HG02759 (cell line): ENCODE measurements at regions not wholly inside any gene's neighbourhood (a gene's known extent, or its start where the extent isn't known, plus 50 kb on each side); places are given as distances from the start of the nearest gene placed in this dataset.
"Not testable (repeated sequence)": the region's sequence is repeated elsewhere in the genome, so short reads cannot be mapped to it uniquely, and the experiment has no call there.

ENCODE experiments used
- ATAC-seq: cut with Tn5 transposase; IDR thresholded peaks from one replicate; pipeline ENCODE4 v1.9.1; 2021; ENCODE audit warnings: mild to moderate bottlenecking, moderate library complexity; ENCODE audit not compliant: unreplicated experiment

DNA sequence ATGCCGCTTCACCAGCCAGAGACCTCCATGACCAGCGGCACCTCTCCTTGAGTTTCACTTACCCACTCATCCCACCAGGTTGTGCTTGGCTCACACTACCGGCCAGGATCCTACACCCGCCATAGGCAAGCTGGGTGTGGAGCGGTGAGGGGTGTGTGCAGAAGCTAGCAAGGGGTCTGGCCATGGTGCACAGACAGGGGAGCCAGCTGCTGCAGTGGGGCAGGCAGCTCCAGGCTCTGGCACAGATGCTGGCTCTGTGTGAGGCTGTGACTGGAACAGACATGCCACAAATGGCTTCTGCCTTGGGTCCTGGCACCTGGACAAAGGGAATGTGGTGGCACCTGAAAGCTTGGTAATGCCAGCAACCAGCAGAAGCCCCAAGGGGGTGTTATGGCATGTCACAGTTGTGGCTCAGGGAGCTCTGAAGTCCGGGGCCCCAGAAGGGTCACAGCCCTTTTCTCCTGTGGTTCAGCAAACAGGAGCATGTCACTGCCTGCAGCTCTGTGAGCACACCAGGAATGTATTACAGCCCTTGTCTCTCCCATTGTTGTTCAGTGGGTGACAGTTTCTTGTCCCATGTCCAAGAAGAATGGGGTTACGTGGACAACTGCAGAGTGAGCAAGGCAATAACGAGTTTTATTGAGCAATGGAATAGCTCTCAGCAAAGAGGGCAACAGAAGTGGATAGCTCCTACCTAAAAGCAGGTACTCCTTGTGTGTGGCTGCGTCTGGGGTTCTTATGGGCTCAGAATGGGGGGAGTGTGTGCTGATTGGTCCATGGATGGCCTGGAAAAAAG is 2791.0 kb upstream of the PCDH20 start:
- no peak for ATAC-seq

DNA sequence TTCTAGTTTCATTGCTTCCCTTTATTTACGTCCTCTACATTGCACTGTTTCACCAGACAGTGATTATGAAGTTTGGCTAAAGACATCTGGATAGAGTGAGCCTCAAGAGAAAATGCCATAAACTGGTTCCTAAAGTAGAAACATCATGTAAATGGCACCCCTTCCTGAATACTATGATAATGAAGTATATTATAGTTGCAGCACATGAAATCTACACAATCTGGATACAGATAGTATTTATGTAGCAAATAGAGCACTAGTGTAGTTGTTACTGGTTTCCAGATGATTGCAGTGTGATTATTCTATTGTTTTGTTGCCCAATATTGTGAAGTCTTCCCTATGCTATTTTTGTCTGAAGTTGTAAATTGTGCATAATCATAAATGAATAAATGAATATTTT is 2786.9 kb upstream of the PCDH20 start:
- no peak for ATAC-seq

DNA sequence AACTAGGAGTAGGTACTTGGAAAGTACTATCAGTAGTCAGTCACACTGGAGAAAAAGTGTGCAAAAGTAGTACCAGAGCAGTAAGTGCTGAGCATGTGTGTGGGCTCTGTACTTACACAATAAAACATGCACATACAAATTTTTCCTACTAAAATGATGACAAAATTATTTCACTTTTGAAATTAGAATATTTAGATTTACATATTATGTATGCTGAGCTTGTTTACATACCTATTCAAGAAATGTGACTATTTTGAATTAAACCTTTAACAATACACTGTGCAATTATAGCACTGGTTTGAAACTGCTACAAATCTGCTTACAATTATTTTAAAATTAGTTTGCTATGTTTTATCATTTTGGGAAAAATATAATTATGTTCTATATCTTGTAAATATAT is 2781.6 kb upstream of the PCDH20 start:
- no peak for ATAC-seq

DNA sequence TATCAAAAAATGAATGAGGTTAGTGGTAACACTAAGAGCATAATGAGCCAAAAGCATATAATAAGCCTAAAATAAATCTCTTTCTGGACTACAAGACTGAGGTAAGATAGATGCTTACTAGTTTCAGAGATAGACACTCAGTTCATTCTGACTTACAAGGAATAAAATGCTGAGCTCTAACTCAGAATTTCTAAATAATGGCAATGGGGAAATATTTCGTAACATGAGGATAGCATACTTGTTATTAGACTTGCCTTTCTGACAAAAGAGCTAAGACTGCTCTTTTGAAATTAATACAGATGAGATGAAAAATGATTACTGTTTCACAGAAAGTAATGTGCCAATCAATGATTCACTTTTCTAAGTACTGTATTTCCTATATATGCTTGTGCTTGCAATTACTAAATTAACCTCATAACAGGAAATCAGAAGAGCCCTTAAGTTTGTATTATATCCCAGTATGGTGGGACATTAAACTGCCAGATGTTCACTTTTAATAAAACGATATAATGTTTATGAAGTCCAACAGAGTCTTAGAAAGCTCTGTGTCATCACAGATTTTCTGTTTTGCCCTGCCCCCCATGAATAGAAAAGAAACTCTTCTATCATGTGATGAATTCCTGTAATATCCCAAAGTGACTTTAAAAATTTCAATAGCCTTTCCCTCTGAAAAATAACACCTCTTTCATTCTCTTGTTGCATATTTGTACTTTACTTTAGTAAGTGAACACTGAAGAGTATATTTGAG is 2771.0 kb upstream of the PCDH20 start:
- ATAC-seq: no peak

DNA sequence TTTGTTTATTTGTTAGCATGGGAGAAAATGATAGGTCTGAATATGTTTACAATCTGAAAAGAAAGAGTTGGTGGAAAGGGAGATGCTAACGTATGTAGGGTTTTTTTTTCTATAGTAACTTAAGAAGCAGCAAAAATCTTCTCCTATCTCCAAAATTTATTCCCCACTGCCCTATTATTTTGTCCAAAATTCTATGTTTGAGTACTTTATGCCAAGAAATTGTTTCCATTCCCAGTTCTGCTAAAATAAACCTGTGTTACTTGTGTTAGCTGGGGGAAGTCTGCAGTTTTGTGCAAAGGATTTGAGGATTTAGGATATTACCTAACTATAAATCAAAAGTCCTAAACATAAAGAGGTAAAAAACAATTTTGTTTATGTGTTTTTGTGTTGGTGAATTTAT is 2770.4 kb upstream of the PCDH20 start:
- ATAC-seq: no peak

DNA sequence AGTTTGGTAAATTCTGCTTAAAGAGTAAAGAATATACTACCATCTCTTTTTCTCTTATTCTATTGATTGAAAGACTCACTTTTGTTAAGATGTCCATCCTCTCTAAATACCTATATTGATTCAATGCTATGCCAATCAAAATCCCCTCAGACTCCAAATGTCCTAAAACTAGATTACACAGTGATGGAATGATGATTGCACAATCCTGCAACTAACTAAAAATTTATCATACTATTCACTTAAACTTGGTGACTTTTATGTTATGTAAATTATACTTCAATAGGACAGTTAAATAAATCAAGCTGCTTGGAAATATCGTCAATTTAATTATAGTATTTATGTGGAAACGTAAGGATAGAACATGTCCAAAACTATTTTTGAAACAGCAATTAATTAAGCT is 2765.1 kb upstream of the PCDH20 start:
- ATAC-seq: no peak

DNA sequence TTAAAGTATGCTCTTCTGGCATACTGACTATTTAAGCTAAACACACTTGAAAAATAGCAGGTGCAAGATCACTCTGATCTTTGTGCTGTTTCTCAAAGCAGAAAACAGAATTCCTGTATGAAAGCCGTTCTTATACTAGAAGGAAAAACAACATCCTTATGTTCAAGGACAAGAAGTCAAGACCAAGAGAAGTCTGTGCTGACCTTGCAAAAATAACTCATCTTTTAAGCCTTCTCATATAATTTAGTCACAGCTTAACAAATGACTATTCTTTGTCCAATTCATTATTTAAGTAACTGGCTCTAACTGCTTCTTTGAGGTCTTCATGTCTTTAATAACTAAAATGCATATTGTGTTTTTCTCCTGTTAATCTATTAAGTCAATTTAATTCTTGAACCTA is 2750.2 kb upstream of the PCDH20 start:
- no peak for ATAC-seq

DNA sequence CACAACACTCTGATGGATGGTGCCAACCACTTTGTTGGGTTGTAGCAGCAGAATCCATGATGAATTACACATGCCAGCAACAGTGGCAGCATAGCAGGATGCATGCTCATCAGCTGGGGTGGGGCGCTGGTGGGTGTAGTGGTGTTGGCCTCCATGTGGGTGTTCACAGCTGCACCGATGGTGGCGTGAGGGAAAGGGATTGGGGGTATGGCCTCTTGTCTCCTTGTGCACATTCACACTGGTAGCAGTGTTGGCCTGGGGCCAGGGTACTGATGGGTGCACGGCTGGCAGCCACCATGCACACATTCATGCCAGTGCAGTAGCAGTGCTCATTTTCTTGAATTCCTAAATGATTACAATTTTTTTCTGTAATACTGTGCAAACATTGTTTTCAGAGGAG is 2748.8 kb upstream of the PCDH20 start:
- ATAC-seq: no peak

DNA sequence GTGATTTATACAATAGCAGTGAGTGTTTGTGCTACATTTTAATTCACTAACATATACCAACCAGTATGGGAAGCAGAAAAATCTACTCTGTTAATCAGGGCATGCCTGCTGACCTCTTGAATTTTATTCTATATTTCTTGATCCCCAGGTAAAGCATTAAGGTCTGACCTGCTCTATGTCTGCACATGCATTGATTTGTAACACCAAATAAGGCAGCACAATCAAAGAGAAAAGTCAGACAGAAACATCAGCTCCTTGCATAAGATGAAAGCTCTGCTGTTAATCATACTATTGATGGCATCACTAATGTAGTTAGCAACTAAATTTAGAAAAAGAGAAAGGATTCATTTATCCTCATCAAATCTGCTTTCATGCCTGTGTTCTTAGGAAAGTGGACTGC is 2744.8 kb upstream of the PCDH20 start:
- ATAC-seq: no peak

DNA sequence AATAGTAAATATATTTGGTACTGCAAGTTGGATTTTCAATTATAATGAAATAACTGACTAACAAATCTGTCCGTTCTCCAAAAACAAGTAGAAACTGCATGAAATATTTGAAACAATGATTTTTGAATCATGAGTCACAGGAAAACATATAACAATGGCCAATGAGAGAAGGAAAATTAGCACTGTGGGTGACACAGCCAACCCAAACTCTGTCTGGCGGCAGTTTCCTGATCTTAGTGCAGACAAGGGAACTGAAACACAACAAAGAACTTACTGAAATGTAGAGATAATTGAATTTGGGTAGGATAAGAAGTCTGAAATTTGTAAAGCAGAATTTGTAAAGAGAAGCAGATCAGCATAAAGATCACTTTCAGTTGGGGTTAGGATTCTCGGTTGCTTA is 2743.3 kb upstream of the PCDH20 start:
- no peak for ATAC-seq

DNA sequence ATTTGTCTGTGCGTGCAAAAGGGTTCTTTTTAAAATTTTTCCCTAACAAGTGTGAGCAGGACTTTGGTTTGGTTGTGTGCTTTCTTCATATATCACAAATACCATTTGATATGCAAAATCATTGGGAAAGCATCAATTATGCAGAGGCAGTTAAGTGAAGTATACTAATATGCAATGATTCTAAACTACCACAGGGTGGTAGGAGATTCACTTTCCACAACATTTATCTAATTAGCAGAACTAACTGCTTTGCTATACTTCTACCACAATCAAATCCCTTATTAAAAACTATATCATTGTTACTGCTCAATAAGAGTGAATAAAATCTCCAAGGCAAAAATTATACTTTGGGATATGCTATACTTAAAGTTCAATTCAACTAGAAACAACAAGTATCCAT is 2738.9 kb upstream of the PCDH20 start:
- ATAC-seq: no peak

DNA sequence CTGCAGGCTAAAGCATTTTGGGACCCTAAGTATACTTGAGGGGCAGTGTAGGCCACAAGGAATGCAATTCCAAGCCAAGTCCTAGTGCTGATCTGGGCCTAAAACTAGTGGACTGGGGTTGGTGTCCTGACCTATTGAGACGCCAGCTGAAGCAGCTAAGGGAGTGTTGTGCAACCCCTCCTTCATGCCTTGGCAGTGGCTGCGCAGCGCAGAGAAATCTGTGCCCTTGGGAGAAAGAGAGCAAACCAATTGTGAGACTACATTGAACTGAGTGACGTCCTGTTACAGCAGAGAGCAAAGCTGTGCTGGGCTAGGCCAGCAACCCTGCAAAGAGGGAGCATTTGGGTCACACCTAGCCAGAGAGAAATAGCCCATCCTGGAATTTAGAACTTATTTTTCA is 2715.0 kb upstream of the PCDH20 start:
- ATAC-seq: no peak

DNA sequence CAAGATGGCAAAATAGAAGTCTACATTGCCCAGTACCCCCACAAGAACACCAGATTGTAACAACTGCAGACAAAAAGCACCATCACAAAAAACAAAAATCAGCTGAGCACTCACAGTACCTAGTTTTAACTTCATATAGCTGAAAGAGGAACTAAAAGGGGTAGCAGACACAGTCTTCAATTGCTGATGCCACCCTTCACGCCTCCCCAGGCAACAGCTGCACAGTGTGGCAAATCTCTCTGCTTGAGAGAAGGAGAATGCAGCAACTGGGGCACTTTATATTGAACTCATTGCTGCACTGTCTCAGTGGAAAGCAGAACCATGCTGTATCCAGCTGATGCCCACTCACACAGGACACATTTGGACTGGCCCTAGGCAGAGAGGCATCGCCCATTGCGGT is 2714.5 kb upstream of the PCDH20 start:
- ATAC-seq: no peak

DNA sequence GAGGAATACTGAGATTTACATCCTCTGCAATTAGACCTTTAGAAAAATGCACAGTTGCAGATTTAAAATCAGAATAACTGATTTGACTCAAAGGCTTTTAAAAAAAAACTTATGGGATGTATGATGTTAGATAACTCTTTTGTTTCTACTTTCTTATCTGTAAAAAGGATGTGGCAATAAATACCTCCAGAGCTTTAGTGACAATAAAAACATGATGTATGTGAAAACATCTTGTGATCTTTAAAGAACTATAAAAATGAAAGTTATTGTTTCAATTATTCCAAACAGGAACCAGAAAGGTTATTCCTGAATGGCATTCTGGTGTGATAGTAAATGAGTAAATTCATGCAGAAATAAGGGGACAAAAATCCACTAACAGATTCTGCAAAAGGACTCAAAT is 2712.2 kb upstream of the PCDH20 start:
- no peak for ATAC-seq

DNA sequence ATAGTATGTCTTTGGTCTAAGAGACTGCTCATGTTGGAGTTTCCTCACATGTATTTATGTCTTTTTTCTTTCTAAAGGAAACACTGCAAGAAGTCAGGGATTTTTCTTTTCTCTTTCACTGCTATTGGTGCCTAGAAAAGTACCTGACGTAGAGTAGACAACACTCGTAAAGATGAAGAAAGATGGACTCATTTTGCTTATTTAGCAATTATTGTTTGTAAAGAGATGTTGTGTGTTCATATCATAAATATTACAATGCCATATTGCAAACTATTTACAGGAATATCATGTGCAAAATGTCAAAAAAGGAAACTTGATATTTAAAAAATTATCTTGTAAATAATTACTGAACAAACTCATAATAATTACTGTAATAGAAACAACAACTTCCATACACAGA is 2711.5 kb upstream of the PCDH20 start:
- ATAC-seq: no peak

DNA sequence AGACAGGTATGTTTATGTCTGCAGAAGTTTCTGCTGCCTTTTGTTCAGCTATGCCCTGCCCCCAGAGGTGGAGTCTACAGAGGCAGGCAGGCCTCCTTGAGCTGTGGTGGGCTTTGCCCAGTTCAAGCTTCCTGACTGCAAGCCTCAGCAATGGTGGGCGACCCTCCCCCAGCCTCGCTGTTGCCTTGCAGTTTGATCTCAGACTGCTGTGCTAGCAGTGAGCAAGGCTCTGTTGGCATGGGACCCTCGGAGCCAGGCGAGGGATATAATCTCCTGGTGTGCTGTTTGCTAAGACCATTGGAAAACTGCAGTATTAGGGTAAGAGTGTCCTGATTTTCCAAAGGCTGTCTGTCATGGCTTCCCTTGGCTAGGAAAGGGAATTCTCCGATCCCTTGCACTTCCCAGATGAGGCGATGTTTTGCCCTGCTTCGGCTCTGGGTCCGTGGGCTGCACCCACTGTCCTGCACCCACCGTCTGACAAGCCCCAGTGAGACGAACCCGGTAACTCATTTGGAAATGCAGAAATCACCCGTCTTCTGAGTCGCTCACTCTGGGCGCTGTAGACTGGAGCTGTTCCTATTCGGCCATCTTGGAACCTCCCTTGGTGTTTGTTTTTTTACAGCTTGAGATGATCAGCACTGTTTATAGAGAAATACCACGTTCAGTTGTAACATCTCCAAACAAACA is 2705.5 kb upstream of the PCDH20 start:
- not testable (repeated sequence) for ATAC-seq

DNA sequence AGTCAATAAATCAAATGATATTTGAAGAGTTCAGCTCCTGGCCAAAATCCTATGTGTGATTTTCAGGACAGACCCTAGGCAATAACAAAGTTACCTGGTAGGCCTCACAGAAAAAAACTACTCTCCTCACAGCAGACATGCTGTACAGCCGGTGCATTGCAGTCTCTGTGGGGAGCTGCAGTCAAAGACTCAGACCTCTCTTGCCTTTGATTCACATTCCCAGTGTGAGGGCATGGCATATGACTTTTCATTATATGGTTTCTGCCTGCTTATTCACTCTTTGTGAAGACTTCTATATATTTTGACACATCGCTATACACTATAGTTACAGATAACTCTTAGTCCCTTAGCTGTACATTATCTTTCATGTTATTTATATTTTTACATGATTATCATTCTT is 2684.3 kb upstream of the PCDH20 start:
- ATAC-seq: no peak

DNA sequence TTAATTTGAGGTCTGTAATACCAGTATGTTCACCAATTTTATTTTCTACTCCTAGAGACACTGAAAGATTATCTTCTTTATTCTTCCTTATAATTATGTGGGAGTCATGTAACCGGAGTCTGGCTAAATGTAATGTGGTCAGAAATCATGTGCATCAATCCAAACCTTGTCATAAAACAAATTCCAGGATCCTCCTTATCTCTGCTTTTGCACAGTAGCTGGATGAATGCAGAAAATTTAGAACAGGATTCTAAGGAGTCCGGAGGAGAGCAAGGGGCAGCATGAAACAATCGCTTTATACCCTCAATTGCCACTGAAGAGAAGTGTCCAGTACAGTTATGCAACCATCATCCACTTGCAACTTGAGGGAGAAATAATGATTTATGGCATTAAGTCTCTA is 2674.7 kb upstream of the PCDH20 start:
- ATAC-seq: no peak

DNA sequence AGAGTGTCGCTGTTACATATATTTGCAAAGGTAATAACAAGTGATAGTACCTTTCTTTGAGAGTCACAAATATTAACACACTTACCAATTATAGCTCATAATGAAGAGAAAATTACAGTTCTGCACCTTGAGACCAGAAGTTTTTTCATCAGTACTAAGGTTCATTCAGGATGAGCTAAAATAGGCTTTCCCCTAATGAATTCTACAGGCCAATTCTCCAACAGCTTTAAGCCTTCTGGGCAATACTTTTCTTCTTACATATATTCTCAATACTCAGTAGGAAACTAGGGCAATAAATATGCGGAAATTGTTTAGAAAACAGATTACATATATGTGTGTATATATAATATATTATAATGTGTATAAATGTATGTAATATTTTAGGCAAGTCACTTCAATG is 2672.8 kb upstream of the PCDH20 start:
- no peak for ATAC-seq

DNA sequence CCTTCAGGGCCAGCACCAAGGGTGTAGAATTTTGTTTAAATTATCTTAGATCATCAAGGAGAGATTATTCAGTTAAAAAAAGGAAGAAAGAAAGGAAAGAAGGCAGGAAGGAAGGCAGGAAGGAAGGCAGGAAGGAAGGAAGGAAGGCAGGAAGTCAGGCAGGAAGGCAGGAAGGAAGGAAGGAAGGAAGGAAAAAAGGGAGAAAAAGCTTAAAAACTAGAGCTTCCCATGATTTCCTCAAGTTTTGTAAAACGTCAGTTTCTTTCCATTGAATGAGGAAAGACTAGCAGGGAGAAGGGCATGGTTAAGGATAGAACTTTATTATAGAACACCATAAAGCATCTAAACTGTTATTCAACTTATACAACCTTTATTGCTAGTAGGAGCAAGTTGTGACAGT is 2672.0 kb upstream of the PCDH20 start:
- ATAC-seq: no peak

DNA sequence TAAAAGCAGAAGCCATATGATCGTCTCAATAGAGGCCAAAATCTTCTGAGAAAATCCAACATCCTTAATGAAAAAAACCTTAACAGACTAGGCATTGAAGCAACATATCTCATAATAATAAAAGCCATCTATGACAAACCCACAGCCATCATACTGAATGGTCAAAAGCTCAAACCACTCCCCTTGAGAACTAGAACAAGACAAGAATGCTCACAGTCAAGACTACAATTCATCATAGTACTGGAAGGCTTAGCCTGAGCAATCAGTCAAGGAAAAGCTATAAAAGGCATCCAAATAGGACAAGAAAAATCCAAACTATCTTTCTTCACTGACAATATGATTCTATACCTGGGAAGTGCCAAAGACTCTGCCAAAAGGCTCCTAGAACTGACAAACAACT is 2668.2 kb upstream of the PCDH20 start:
- ATAC-seq: no peak

DNA sequence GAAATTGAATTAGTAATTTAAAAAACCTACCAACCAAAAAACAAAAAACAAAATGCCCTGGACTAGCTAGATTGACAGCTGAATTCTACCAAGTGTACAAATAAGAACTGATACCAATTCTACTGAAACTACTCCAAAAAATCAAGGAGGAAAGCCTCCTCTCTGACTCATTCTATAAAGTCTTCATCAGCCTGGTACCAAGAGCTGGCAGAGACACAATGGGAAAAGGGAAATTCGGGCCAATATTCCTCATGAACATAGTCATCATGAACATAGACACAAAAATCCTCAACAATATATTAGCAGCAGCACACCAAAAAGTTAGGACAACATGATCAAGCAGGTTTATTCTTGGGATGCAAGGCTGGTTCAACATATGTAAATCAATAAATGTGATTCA is 2667.7 kb upstream of the PCDH20 start:
- ATAC-seq: no peak
